Astrocyte of the cerebellum (primary cell): ENCODE measurements at regions not wholly inside any gene's neighbourhood (a gene's known extent, or its start where the extent isn't known, plus 50 kb on each side); places are given as distances from the start of the nearest gene placed in this dataset.

Source experiments
- DNase-seq: peaks from one replicate; pipeline ENCODE4 v3.0.0-alpha.2; 2011; ENCODE audit warnings: low read depth
- H3K4me3 ChIP-seq: 2 replicates; pipeline ENCODE4 v1.5.1; 2011; ENCODE audit warnings: mild to moderate bottlenecking, low read depth, low read length, moderate library complexity
- in situ Hi-C: cut with HindIII; loops from 2 replicates; pipeline ENCODE4 v1.10.0; 2017; ENCODE audit warnings: low sequenced_read_pairs
- TF ChIP-seq, protein P1 (sequence below): IDR thresholded peaks from 2 replicates; pipeline ENCODE4 v1.5.1; 2012; ENCODE audit warnings: low read length, low read depth, moderate library complexity, mild to moderate bottlenecking; ENCODE audit errors: missing control alignments

GRCh38 chr2:48856657-48857056 lies 101.1 kb upstream of the LHCGR start:
- no peak for DNase-seq
- in situ Hi-C loops: no loop called here
- TF ChIP-seq, protein P1, sequence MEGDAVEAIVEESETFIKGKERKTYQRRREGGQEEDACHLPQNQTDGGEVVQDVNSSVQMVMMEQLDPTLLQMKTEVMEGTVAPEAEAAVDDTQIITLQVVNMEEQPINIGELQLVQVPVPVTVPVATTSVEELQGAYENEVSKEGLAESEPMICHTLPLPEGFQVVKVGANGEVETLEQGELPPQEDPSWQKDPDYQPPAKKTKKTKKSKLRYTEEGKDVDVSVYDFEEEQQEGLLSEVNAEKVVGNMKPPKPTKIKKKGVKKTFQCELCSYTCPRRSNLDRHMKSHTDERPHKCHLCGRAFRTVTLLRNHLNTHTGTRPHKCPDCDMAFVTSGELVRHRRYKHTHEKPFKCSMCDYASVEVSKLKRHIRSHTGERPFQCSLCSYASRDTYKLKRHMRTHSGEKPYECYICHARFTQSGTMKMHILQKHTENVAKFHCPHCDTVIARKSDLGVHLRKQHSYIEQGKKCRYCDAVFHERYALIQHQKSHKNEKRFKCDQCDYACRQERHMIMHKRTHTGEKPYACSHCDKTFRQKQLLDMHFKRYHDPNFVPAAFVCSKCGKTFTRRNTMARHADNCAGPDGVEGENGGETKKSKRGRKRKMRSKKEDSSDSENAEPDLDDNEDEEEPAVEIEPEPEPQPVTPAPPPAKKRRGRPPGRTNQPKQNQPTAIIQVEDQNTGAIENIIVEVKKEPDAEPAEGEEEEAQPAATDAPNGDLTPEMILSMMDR: no peak
- no peak overlapping the region for H3K4me3 ChIP-seq

GRCh38 chr2:48856144-48856543 lies 100.6 kb upstream of the LHCGR start:
- in situ Hi-C loops: no loop called here
- H3K4me3 ChIP-seq: no peak overlapping the region
- DNase-seq: no peak
- TF ChIP-seq, protein P1: no peak

DNA sequence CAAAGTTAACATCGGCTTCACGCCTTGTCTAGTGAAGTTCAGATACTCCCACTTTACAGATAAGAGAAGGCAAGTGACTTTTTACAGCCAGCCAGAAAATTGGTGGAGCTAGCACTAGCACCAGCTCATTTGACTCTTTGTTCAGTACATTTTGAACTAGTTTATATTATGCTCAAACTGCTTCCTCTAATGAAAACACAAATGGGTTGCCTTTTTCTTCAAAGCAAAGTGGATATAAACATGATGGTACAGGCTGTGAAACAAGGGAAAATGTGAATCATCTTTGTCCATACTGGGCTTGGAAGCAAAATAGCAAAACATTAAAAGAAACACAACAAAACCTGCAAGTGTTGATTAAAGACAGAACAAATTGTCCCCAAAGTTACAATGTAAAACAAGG lies 99.6 kb upstream of the LHCGR start:
- in situ Hi-C loops: no loop called here
- DNase-seq: no peak
- TF ChIP-seq, protein P1: no peak
- no peak overlapping the region for H3K4me3 ChIP-seq

DNA sequence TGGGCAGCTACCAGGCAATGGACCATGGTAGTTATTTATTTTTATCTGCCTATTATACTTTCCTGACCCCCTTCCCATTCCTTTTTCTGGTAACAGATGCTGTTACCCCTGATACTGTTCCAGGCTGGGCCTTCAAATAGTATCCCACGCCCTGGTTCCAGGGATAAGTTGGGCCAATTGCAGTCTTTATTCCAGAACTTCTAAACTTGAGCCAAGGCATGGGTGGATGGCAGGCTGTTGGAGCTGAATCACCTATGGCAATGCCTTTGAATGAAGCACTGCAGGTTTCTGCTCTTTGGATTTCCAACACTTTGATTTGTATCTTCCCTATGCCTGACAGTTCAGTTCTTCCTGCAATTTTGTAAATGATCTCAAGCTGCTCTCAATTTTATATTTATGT lies 99.2 kb upstream of the LHCGR start:
- in situ Hi-C loops: no loop called here
- TF ChIP-seq, protein P1: no peak
- no peak for DNase-seq
- H3K4me3 ChIP-seq: no peak overlapping the region

- TF ChIP-seq, protein P1: no peak
- H3K4me3 ChIP-seq: no peak overlapping the region
- in situ Hi-C loops: no loop called here
- peak; percentile 66 for DNase-seq
These were observed 97.4 kb upstream of the LHCGR start for GRCh38 chr2:48852938-48853337.

- in situ Hi-C loops: no loop called here
- H3K4me3 ChIP-seq: no peak overlapping the region
- TF ChIP-seq, protein P1: no peak
- no peak for DNase-seq
These were observed 95.6 kb upstream of the LHCGR start for GRCh38 chr2:48851161-48851560.

GRCh38 chr2:48849770-48850169 lies 94.2 kb upstream of the LHCGR start:
- TF ChIP-seq, protein P1: no peak
- DNase-seq: peak; percentile 40
- no peak overlapping the region for H3K4me3 ChIP-seq
- in situ Hi-C loops: no loop called here
